GM12878 (cell line): ENCODE measurements at regions not wholly inside any gene's neighbourhood (a gene's known extent, or its start where the extent isn't known, plus 50 kb on each side); places are given as distances from the start of the nearest gene placed in this dataset.

Source experiments
- ATAC-seq: fragments of 200-7000 bp; cut with Tn5 transposase; 3 replicates; pipeline ENCODE4 v1.9.1; 2020; ENCODE audit warnings: mild to moderate bottlenecking, moderate library complexity
- BruUV-seq: library from RNA; stranded (reverse); fragments of 400-500 nt; replicated peaks from 2 replicates; lab custom pipeline; 2021; lab: Mats Ljungman, UMichigan
- CTCF ChIA-PET: fragments of 300-600 bp; sonication (Branson Sonifier 250); formaldehyde crosslinking; extraction: SDS; loops from one replicate; lab custom pipeline; 2021; ENCODE audit warnings: inconsistent platforms; lab: Yijun Ruan, JAX
- POLR2A ChIA-PET: fragments of 350-600 bp; formaldehyde crosslinking; extraction: SDS; loops from one replicate; lab custom pipeline; 2021; ENCODE audit warnings: inconsistent platforms; lab: Charles Lee
- RAD21 ChIA-PET: fragments of 300-600 bp; sonication (Branson Sonifier 250); formaldehyde crosslinking; loops from one replicate; lab custom pipeline; 2023; ENCODE audit warnings: antibody characterized with exemption; ENCODE audit not compliant: unreplicated experiment; lab: Charles Lee
- SMC1A ChIA-PET: fragments of 300-600 bp; sonication (Branson Sonifier 250); formaldehyde crosslinking; loops from one replicate; lab custom pipeline; 2023; ENCODE audit not compliant: unreplicated experiment, uncharacterized antibody; lab: Charles Lee
- DNase-seq: peaks from one replicate; pipeline ENCODE4 v3.0.0-alpha.2; 2011; ENCODE audit warnings: low read depth, low spot score
- FAIRE-seq: peaks from 3 replicates; lab custom pipeline; 2011; peaks lifted over from hg19 to GRCh38; lab: Jason Lieb, UNC
- H2AFZ ChIP-seq: 2 replicates; pipeline ENCODE4 v1.6.0; 2011; ENCODE audit warnings: low read depth, low read length, control low read depth; ENCODE audit not compliant: control insufficient read depth
- H3K27ac ChIP-seq: 2 replicates; pipeline ENCODE4 v1.5.1; 2011; ENCODE audit warnings: control low read depth; ENCODE audit not compliant: control insufficient read depth, insufficient read depth
- H3K27me3 ChIP-seq, 2 experiments: replicated peaks in 1 of 2; 2 replicates each; pipeline versions ENCODE4 v1.6.0 to v1.6.1; 2011; ENCODE audit warnings: low read length in 1 of 2; ENCODE audit not compliant: control insufficient read depth in 2 of 2, insufficient read depth in 2 of 2
- H3K36me3 ChIP-seq, 2 experiments: 2 replicates each; pipeline ENCODE4 v1.5.1; 2011; ENCODE audit warnings: low read length in 1 of 2; ENCODE audit not compliant: control insufficient read depth in 2 of 2, insufficient read depth in 2 of 2
- H3K4me1 ChIP-seq: 2 replicates; pipeline ENCODE4 v1.6.1; 2011; ENCODE audit warnings: mild to moderate bottlenecking, low read length, moderate library complexity, mixed read lengths; ENCODE audit not compliant: control insufficient read depth, insufficient read depth
- H3K4me2 ChIP-seq: 2 replicates; pipeline ENCODE4 v1.6.0; 2011; ENCODE audit warnings: control low read depth; ENCODE audit not compliant: control insufficient read depth, insufficient read depth
- H3K4me3 ChIP-seq: fragments of 200-600 bp; sonication (generic); 2 replicates; pipeline ENCODE4 v1.5.1; 2016
- H3K79me2 ChIP-seq: 2 replicates; pipeline ENCODE4 v1.6.0; 2011; ENCODE audit warnings: low read length; ENCODE audit not compliant: control insufficient read depth, insufficient read depth
- H3K9ac ChIP-seq: 2 replicates; pipeline ENCODE4 v1.8.0; 2011; ENCODE audit warnings: low read length, control low read depth, mixed read lengths; ENCODE audit not compliant: control insufficient read depth, insufficient read depth
- H3K9me3 ChIP-seq: replicated peaks from 3 replicates; pipeline ENCODE4 v1.5.1; 2011; ENCODE audit warnings: mild to moderate bottlenecking, low read length; ENCODE audit not compliant: control insufficient read depth, insufficient read depth
- H4K20me1 ChIP-seq: 2 replicates; pipeline ENCODE4 v1.6.0; 2011; ENCODE audit not compliant: control insufficient read depth, insufficient read depth
- CBFB ChIP-seq: IDR thresholded peaks from 2 replicates; pipeline ENCODE4 v1.6.1; 2016; ENCODE audit warnings: antibody characterized with exemption, low read depth
- EP300 ChIP-seq, 2 experiments: fragments of 150-350 bp in 1 of 2; IDR thresholded peaks; 2 replicates each; pipeline ENCODE4 v1.6.1; 2011 to 2012; ENCODE audit warnings: low read depth in 2 of 2, low read length in 2 of 2, borderline replicate concordance in 1 of 2, improper control_type of control experiment in 1 of 2, inconsistent platforms in 1 of 2; ENCODE audit not compliant: control insufficient read depth in 1 of 2
- EZH2 ChIP-seq: IDR thresholded peaks from 2 replicates; pipeline ENCODE4 v1.6.1; 2012; ENCODE audit warnings: low read depth, mild to moderate bottlenecking, control low read depth, inconsistent platforms, low read length, borderline replicate concordance; ENCODE audit not compliant: control insufficient read depth
- JUNB ChIP-seq: IDR thresholded peaks from 2 replicates; pipeline ENCODE4 v1.6.1; 2016; ENCODE audit warnings: antibody characterized with exemption, mild to moderate bottlenecking
- MTA3 ChIP-seq: IDR thresholded peaks from 2 replicates; pipeline ENCODE4 v1.6.1; 2012; ENCODE audit warnings: low read length, inconsistent platforms, borderline replicate concordance
- TBL1XR1 ChIP-seq: IDR thresholded peaks from 2 replicates; pipeline ENCODE4 v1.6.1; 2012; ENCODE audit warnings: low read depth, low read length, improper control_type of control experiment
- ZNF24 ChIP-seq: fragments of 450-650 bp; IDR thresholded peaks from 2 replicates; pipeline ENCODE4 v1.6.1; 2017; ENCODE audit warnings: antibody characterized with exemption, mild to moderate bottlenecking
- WGBS: methylation state at CpG from one replicate; pipeline ENCODE4 v1.1.6; 2016; ENCODE audit warnings: low lambda C conversion rate; ENCODE audit not compliant: insufficient replicate concordance, insufficient coverage; ENCODE audit errors: missing lambda C conversion rate; 5-methylcytosine and 5-hydroxymethylcytosine counted together
- in situ Hi-C: fragments of 300-500 bp; cut with MboI; formaldehyde crosslinking; loops from 9 replicates; pipeline ENCODE4 v1.14.3; 2018; ENCODE audit warnings: mixed read lengths
- intact Hi-C: fragments of 100-400 bp; cut with micrococcal nuclease; formaldehyde crosslinking; loops from one replicate; pipeline ENCODE4 v1.14.2; 2022; ENCODE audit not compliant: unreplicated experiment
- TF ChIP-seq, protein P1 (sequence below): fragments of 450-650 bp; IDR thresholded peaks from 2 replicates; pipeline ENCODE4 v1.6.1; 2017; ENCODE audit warnings: mild to moderate bottlenecking, moderate library complexity
- TF ChIP-seq, protein P2 (sequence below): fragments of 450-650 bp; IDR thresholded peaks from 2 replicates; pipeline ENCODE4 v1.6.1; 2016; ENCODE audit warnings: mild to moderate bottlenecking

DNA sequence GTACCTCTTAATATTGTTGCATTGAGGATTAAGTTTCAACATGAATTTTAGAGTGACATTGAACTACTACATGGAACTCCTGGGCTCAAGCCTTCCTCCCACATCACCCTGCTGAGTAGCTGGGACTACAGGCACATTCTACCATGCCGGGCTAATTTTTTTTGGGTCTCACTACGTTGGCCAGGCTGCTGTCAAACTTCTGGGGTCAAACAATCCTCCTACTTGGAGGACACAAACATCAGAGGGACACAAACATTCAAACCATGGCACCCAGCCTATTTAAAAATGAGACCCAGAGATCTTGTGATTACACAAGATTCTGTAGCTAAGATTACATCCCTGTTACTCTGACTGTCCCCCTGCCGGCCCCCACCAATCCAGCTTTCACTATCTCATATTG is 180.9 kb downstream of the KCNRG start:
- intact Hi-C loops: no loop called here
- WGBS: 0% methylated on average over 3 of the region's 3 CpGs
- peaks cover 0 to 5% of the 10 kb centered on the region in 2 experiments; a peak in 2 of 4 replicates for H3K27me3 ChIP-seq
- FAIRE-seq (no peak), DNase-seq (no peak), ATAC-seq (no peak)
- H3K4me2 ChIP-seq: no peak overlapping the region
- CTCF ChIA-PET: interaction anchor here (1.5 kb wide), 1 partner anchor 199 kb away, joined by 5 read pairs; the partner anchor contains the start of gene TRIM13
- in situ Hi-C loops: no loop called here
- no peaks in the 10 kb centered on the region for H3K36me3 ChIP-seq
- H3K9me3 ChIP-seq: no peaks in the 10 kb centered on the region; the same call in 2 of the 3 replicates
- no peak overlapping the region for H3K27ac ChIP-seq
- no peak overlapping the region for H3K4me3 ChIP-seq
- TF ChIP-seq ZNF24: no peak
- no peak for TF ChIP-seq EP300 (IDR thresholded peaks at IDR 0.05; ENCODE audit: borderline replicate concordance in 1 of 2, control insufficient read depth in 1 of 2, low read depth in 2 of 2, low read length in 2 of 2)
- no peak for TF ChIP-seq JUNB
- no peak for TF ChIP-seq EZH2
- TF ChIP-seq MTA3: no peak
- H4K20me1 ChIP-seq: no peaks in the 10 kb centered on the region
- no peak overlapping the region for H3K9ac ChIP-seq
- H3K4me1 ChIP-seq: no peaks in the 10 kb centered on the region
- H2AFZ ChIP-seq: no peak overlapping the region
- BruUV-seq: no TSS peak
- no peaks in the 10 kb centered on the region for H3K79me2 ChIP-seq
- SMC1A ChIA-PET: interaction anchor here (0.6 kb wide), 1 partner anchor 892 kb away, joined by 3 read pairs; no protein-coding TSS in a partner anchor
- RAD21 ChIA-PET: no interaction called here
- POLR2A ChIA-PET: no interaction called here

DNA sequence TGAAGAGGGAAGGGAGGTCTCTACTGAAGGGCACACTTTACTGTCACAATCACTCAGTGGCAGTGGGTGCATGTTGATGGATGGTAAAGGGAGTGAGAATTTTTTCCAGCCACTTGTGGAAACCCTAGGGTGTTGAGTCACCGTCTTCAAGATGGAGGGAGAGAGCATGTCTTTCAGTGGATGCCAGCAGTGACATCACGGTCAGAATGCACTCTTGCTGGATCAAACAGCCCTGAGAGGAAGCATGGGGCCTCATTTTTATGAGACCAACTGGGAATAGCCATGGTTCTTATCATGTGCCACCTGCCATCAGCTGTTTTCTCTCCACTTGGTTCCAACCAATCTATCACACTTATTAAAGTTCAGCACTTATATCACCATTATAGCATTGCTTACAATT is 182.5 kb downstream of the KCNRG start:
- no peak for ATAC-seq
- POLR2A ChIA-PET: no interaction called here
- TF ChIP-seq CBFB (no peak), TBL1XR1 (no peak)
- TF ChIP-seq, protein P1, sequence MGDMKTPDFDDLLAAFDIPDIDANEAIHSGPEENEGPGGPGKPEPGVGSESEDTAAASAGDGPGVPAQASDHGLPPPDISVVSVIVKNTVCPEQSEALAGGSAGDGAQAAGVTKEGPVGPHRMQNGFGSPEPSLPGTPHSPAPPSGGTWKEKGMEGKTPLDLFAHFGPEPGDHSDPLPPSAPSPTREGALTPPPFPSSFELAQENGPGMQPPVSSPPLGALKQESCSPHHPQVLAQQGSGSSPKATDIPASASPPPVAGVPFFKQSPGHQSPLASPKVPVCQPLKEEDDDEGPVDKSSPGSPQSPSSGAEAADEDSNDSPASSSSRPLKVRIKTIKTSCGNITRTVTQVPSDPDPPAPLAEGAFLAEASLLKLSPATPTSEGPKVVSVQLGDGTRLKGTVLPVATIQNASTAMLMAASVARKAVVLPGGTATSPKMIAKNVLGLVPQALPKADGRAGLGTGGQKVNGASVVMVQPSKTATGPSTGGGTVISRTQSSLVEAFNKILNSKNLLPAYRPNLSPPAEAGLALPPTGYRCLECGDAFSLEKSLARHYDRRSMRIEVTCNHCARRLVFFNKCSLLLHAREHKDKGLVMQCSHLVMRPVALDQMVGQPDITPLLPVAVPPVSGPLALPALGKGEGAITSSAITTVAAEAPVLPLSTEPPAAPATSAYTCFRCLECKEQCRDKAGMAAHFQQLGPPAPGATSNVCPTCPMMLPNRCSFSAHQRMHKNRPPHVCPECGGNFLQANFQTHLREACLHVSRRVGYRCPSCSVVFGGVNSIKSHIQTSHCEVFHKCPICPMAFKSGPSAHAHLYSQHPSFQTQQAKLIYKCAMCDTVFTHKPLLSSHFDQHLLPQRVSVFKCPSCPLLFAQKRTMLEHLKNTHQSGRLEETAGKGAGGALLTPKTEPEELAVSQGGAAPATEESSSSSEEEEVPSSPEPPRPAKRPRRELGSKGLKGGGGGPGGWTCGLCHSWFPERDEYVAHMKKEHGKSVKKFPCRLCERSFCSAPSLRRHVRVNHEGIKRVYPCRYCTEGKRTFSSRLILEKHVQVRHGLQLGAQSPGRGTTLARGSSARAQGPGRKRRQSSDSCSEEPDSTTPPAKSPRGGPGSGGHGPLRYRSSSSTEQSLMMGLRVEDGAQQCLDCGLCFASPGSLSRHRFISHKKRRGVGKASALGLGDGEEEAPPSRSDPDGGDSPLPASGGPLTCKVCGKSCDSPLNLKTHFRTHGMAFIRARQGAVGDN: no peak
- TF ChIP-seq, protein P2, sequence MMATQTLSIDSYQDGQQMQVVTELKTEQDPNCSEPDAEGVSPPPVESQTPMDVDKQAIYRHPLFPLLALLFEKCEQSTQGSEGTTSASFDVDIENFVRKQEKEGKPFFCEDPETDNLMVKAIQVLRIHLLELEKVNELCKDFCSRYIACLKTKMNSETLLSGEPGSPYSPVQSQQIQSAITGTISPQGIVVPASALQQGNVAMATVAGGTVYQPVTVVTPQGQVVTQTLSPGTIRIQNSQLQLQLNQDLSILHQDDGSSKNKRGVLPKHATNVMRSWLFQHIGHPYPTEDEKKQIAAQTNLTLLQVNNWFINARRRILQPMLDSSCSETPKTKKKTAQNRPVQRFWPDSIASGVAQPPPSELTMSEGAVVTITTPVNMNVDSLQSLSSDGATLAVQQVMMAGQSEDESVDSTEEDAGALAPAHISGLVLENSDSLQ: no peak

More for the DNA sequence above, 182.5 kb downstream of the KCNRG start:
- no TSS peak for BruUV-seq
- Histone ChIP-seq H4K20me1 (no peaks in the 10 kb centered on the region), H3K9me3 (no peaks in the 10 kb centered on the region; the same call in 2 of the 3 replicates), H3K4me3 (no peak overlapping the region), H3K27me3 (no peaks in the 10 kb centered on the region; a peak in 1 of 4 replicates), H3K27ac (no peak overlapping the region), H3K9ac (no peak overlapping the region), H3K4me1 (no peaks in the 10 kb centered on the region), H3K79me2 (no peaks in the 10 kb centered on the region), H3K4me2 (no peak overlapping the region), H3K36me3 (no peaks in the 10 kb centered on the region), H2AFZ (no peak overlapping the region)
- ChIA-PET RAD21 (no interaction called here), SMC1A (no interaction called here), CTCF (no interaction called here)
- WGBS: 25% methylated on average over 2 of the region's 2 CpGs
- FAIRE-seq: no peak
- in situ Hi-C loops (no loop called here), intact Hi-C loops (no loop called here)
- DNase-seq: no peak
